HL-60/S4 (cell line): ENCODE measurements at regions not wholly inside any gene's neighbourhood (a gene's known extent, or its start where the extent isn't known, plus 50 kb on each side); places are given as distances from the start of the nearest gene placed in this dataset.

ENCODE experiments used
- in situ Hi-C: fragments of 300-500 bp; cut with MboI; formaldehyde crosslinking; loops from 2 replicates; pipeline ENCODE4 v1.14.3; 2022; ENCODE audit warnings: low sequenced_read_pairs

- in situ Hi-C loops = no loop called here
These were observed 133.9 kb upstream of the PFN2 start for GRCh38 chr3:150104564-150104963.

GRCh38 chr3:150101016-150101415, 130.3 kb upstream of the PFN2 start:
- in situ Hi-C loops = no loop called here

GRCh38 chr3:150098621-150099020, 127.9 kb upstream of the PFN2 start:
- in situ Hi-C loops = no loop called here

- in situ Hi-C loops = no loop called here
These were observed 126.8 kb upstream of the PFN2 start for GRCh38 chr3:150097588-150097890.

- in situ Hi-C loops = no loop called here
These were observed 126.2 kb upstream of the PFN2 start for GRCh38 chr3:150096700-150097587.

- in situ Hi-C loops = no loop called here
These were observed 123.6 kb upstream of the PFN2 start for GRCh38 chr3:150094150-150094933.

- in situ Hi-C loops = no loop called here
These were observed 120.9 kb upstream of the PFN2 start for GRCh38 chr3:150091626-150092025.

GRCh38 chr3:150090877-150091276, 120.2 kb upstream of the PFN2 start:
- in situ Hi-C loops = no loop called here

- in situ Hi-C loops = no loop called here
These were observed 119.3 kb upstream of the PFN2 start for GRCh38 chr3:150090006-150090405.

- in situ Hi-C loops = no loop called here
These were observed 113.4 kb upstream of the PFN2 start for GRCh38 chr3:150084128-150084527.

- in situ Hi-C loops = no loop called here
These were observed 113.0 kb upstream of the PFN2 start for GRCh38 chr3:150083655-150084042.

- in situ Hi-C loops = no loop called here
These were observed 112.4 kb upstream of the PFN2 start for GRCh38 chr3:150082898-150083654.

- in situ Hi-C loops = no loop called here
These were observed 110.4 kb upstream of the PFN2 start for GRCh38 chr3:150081084-150081483.

- in situ Hi-C loops = no loop called here
These were observed 109.5 kb upstream of the PFN2 start for GRCh38 chr3:150080058-150080730.

GRCh38 chr3:150079029-150079739, 108.5 kb upstream of the PFN2 start:
- in situ Hi-C loops = no loop called here

- in situ Hi-C loops = no loop called here
These were observed 107.0 kb upstream of the PFN2 start for GRCh38 chr3:150077581-150078247.

GRCh38 chr3:150077107-150077506, 106.4 kb upstream of the PFN2 start:
- in situ Hi-C loops = no loop called here

- in situ Hi-C loops = no loop called here
These were observed 105.7 kb upstream of the PFN2 start for GRCh38 chr3:150076443-150076842.

GRCh38 chr3:150075417-150075865, 104.7 kb upstream of the PFN2 start:
- in situ Hi-C loops = no loop called here
